Adrenal gland (tissue), 5 donors: ENCODE measurements at regions not wholly inside any gene's neighbourhood (a gene's known extent, or its start where the extent isn't known, plus 50 kb on each side); places are given as distances from the start of the nearest gene placed in this dataset.

Experiments used
- POLR2A ChIP-seq, 2 donors: fragments of 450-650 bp; IDR thresholded peaks; one replicate each; pipeline ENCODE4 v1.6.1; 2017; ENCODE audit warnings: antibody characterized with exemption in 2 of 2, mild to moderate bottlenecking in 2 of 2, moderate library complexity in 1 of 2
- TF ChIP-seq, protein P1 (sequence below), 6 experiments: fragments of 450-650 bp in 4 of 6; fragments of 200-600 bp in 2 of 6; sonication (generic) in 1 of 6; IDR thresholded peaks; 1 replicate in 5 of 6; 2 replicates in 1 of 6; pipeline versions ENCODE4 v1.5.1 to v1.8.0; 2016 to 2021; ENCODE audit warnings: antibody characterized with exemption in 6 of 6, mild to moderate bottlenecking in 2 of 6, moderate library complexity in 1 of 6
- donor health status: DM: no; HTN: no; CAD: no.

DNA sequence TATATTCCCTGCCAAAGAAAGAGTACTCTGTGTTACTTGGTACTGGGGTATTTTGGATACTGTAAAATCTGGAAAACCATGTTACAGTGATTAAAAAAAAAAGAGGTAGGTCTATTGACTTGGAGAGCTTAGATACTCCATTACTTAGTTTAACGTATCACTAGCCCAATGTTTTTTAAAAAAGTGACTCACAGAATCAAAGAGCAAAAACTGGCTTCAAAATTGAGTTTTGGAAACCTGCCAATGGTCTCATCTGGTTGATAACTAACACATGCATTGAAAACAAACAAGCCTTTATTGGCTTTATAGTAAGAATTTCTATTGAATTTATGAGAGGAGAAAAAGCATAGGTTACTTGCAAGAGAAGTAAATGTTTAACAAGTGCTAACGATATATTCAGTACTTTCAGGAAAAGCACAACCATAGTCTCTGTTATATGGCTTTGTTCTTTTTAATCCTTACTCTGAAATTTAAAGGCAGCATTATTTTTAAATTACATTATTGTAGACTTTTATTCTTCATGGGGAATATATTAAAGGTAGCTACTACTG lies 563.3 kb upstream of the SORCS1 start:
- TF ChIP-seq, protein P1, sequence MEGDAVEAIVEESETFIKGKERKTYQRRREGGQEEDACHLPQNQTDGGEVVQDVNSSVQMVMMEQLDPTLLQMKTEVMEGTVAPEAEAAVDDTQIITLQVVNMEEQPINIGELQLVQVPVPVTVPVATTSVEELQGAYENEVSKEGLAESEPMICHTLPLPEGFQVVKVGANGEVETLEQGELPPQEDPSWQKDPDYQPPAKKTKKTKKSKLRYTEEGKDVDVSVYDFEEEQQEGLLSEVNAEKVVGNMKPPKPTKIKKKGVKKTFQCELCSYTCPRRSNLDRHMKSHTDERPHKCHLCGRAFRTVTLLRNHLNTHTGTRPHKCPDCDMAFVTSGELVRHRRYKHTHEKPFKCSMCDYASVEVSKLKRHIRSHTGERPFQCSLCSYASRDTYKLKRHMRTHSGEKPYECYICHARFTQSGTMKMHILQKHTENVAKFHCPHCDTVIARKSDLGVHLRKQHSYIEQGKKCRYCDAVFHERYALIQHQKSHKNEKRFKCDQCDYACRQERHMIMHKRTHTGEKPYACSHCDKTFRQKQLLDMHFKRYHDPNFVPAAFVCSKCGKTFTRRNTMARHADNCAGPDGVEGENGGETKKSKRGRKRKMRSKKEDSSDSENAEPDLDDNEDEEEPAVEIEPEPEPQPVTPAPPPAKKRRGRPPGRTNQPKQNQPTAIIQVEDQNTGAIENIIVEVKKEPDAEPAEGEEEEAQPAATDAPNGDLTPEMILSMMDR (IDR thresholded peaks at IDR 0.05), result no peak
- no peak for TF ChIP-seq POLR2A (IDR thresholded peaks at IDR 0.05)
